IMR-90 (cell line): ENCODE measurements at regions not wholly inside any gene's neighbourhood (a gene's known extent, or its start where the extent isn't known, plus 50 kb on each side); places are given as distances from the start of the nearest gene placed in this dataset.

Source experiments
- ATAC-seq: fragments of 200-7000 bp; cut with Tn5 transposase; 2 replicates; pipeline ENCODE4 v1.9.1; 2020; ENCODE audit warnings: low read depth, mild to moderate bottlenecking, moderate library complexity
- BruUV-seq: library from RNA; stranded (reverse); fragments of 400-500 nt; replicated peaks from 2 replicates; lab custom pipeline; 2021; lab: Mats Ljungman, UMichigan
- CTCF ChIA-PET: fragments of 300-600 bp; formaldehyde crosslinking; extraction: SDS; loops from one replicate; lab custom pipeline; 2021; ENCODE audit warnings: antibody characterized with exemption; lab: Yijun Ruan, JAX
- POLR2A ChIA-PET: fragments of 300-600 bp; sonication (Branson Sonifier 250); formaldehyde crosslinking; loops from one replicate; lab custom pipeline; 2022; ENCODE audit warnings: antibody characterized with exemption; ENCODE audit not compliant: unreplicated experiment; lab: Charles Lee
- DNase-seq: peaks from one replicate; pipeline ENCODE4 v3.0.0; 2013
- H2AFZ ChIP-seq: replicated peaks from 2 replicates; pipeline ENCODE3; 2013; ENCODE audit warnings: low read length, mild to moderate bottlenecking; ENCODE audit not compliant: poor library complexity
- H2AK5ac ChIP-seq: 2 replicates; pipeline ENCODE4 v1.6.1; 2013; ENCODE audit warnings: low read depth, low read length, inconsistent platforms
- H2AK9ac ChIP-seq: replicated peaks from 2 replicates; pipeline ENCODE3; 2013; ENCODE audit warnings: mild to moderate bottlenecking, low read depth, low read length, moderate library complexity; ENCODE audit not compliant: poor library complexity
- H2BK120ac ChIP-seq: 2 replicates; pipeline ENCODE4 v1.6.1; 2013; ENCODE audit warnings: low read depth, low read length, inconsistent platforms
- H2BK15ac ChIP-seq: 3 replicates; pipeline ENCODE4 v1.6.1; 2013; ENCODE audit warnings: low read depth, low read length, inconsistent platforms
- H2BK20ac ChIP-seq: 2 replicates; pipeline ENCODE4 v1.6.1; 2013; ENCODE audit warnings: low read depth, mild to moderate bottlenecking, inconsistent platforms, low read length, moderate library complexity
- H2BK5ac ChIP-seq: 2 replicates; pipeline ENCODE4 v1.6.1; 2013; ENCODE audit warnings: mild to moderate bottlenecking, low read depth, low read length, inconsistent platforms; ENCODE audit not compliant: poor library complexity, severe bottlenecking
- H3K14ac ChIP-seq: replicated peaks from 2 replicates; pipeline ENCODE4 v1.6.1; 2013; ENCODE audit warnings: low read depth, low read length, inconsistent platforms
- H3K18ac ChIP-seq: 2 replicates; pipeline ENCODE4 v1.6.1; 2013; ENCODE audit warnings: low read depth, low read length, control low read depth
- H3K23ac ChIP-seq: 2 replicates; pipeline ENCODE4 v1.6.1; 2013; ENCODE audit warnings: low read depth, low read length, inconsistent platforms
- H3K27ac ChIP-seq: 2 replicates; pipeline ENCODE4 v1.5.1; 2013; ENCODE audit warnings: mild to moderate bottlenecking, control low read depth, low read length; ENCODE audit not compliant: insufficient read depth
- H3K27me3 ChIP-seq: 2 replicates; pipeline ENCODE4 v1.6.1; 2013; ENCODE audit warnings: low read length; ENCODE audit not compliant: control insufficient read depth, insufficient read depth
- H3K36me3 ChIP-seq: 2 replicates; pipeline ENCODE4 v1.6.1; 2013; ENCODE audit warnings: low read length, mixed read lengths; ENCODE audit not compliant: control insufficient read depth, insufficient read depth
- H3K4ac ChIP-seq: 2 replicates; pipeline ENCODE4 v1.6.1; 2013; ENCODE audit warnings: low read depth, low read length, inconsistent platforms
- H3K4me1 ChIP-seq: 2 replicates; pipeline ENCODE4 v1.6.1; 2013; ENCODE audit warnings: low read length, mixed read lengths; ENCODE audit not compliant: control insufficient read depth, insufficient read depth
- H3K4me2 ChIP-seq: 2 replicates; pipeline ENCODE4 v1.6.1; 2013; ENCODE audit warnings: low read depth, mild to moderate bottlenecking, control low read depth, low read length, moderate library complexity
- H3K4me3 ChIP-seq: 2 replicates; pipeline ENCODE4 v1.5.1; 2013; ENCODE audit warnings: low read depth, mild to moderate bottlenecking, control low read depth, low read length, moderate library complexity; ENCODE audit not compliant: insufficient read depth
- H3K56ac ChIP-seq: 2 replicates; pipeline ENCODE4 v1.6.1; 2013; ENCODE audit warnings: low read length, inconsistent platforms; ENCODE audit not compliant: insufficient read depth; ENCODE audit errors: extremely low read depth
- H3K79me1 ChIP-seq, 2 experiments: 2 replicates each; pipeline ENCODE4 v1.6.1; 2013; ENCODE audit warnings: low read length in 2 of 2, inconsistent platforms in 1 of 2, low read depth in 1 of 2
- H3K9ac ChIP-seq: 2 replicates; pipeline ENCODE4 v1.6.1; 2013; ENCODE audit warnings: low read depth, low read length, control low read depth
- H3K9me1 ChIP-seq: 2 replicates; pipeline ENCODE4 v1.6.1; 2013; ENCODE audit warnings: low read length, inconsistent platforms; ENCODE audit not compliant: insufficient read depth
- H3K9me3 ChIP-seq: 2 replicates; pipeline ENCODE4 v1.6.1; 2013; ENCODE audit warnings: low read length; ENCODE audit not compliant: control insufficient read depth, insufficient read depth
- H4K20me1 ChIP-seq: 2 replicates; pipeline ENCODE4 v1.6.1; 2013; ENCODE audit warnings: low read length, inconsistent platforms; ENCODE audit not compliant: insufficient read depth
- H4K5ac ChIP-seq: 2 replicates; pipeline ENCODE4 v1.6.1; 2013; ENCODE audit warnings: mild to moderate bottlenecking, low read depth, low read length, control low read depth
- H4K8ac ChIP-seq, 2 experiments: 2 replicates each; pipeline ENCODE4 v1.6.1; 2013; ENCODE audit warnings: low read depth in 2 of 2, low read length in 2 of 2, control low read depth in 1 of 2, inconsistent platforms in 1 of 2
- H4K91ac ChIP-seq: 2 replicates; pipeline ENCODE4 v1.6.1; 2013; ENCODE audit warnings: low read depth, low read length, inconsistent platforms; ENCODE audit not compliant: insufficient read depth
- POLR2A ChIP-seq: IDR thresholded peaks from 2 replicates; pipeline ENCODE4 v1.6.1; 2012; ENCODE audit warnings: mild to moderate bottlenecking, low read depth, low read length
- WGBS, 2 experiments: methylation state at CpG; one replicate each; pipeline versions ENCODE4 v1.1.5 to v1.1.7; 2013; ENCODE audit warnings: missing lambda C conversion rate in 2 of 2; ENCODE audit not compliant: insufficient read length in 1 of 2; ENCODE audit errors: extremely low coverage in 2 of 2; 5-methylcytosine and 5-hydroxymethylcytosine counted together
- dilution Hi-C: fragments of 300-500 bp; cut with HindIII; formaldehyde crosslinking; loops from one replicate; pipeline ENCODE4 v1.14.3; 2018; ENCODE audit warnings: low sequenced_read_pairs; ENCODE audit not compliant: unreplicated experiment
- in situ Hi-C: fragments of 300-500 bp; cut with MboI; formaldehyde crosslinking; loops from 3 replicates; pipeline ENCODE4 v1.14.3; 2019; ENCODE audit warnings: low sequenced_read_pairs, inconsistent platforms, mixed read lengths
- intact Hi-C: fragments of 100-400 bp; cut with micrococcal nuclease; formaldehyde crosslinking; loops from 2 replicates; pipeline ENCODE4 v1.10.0; 2022

DNA sequence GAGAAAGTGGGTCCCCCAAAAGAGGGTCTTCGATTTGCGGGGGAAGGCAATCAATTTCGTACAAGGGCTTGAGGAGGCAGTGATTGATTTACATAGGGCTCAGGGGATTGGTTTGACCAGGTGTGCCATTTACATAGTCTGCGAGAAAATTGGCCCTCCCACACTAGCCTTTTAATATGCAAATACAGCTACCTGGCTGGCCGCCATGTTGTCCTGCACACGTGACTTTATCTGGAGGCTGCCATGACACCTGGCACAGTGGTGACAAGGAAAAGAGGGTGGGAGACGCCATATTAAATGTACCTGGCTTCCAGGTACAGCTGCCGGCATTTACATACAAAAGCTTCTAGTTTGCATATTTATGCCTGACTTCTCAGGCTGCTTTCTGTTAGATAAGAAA is 1577.2 kb upstream of the LRRTM3 start:
- no peak overlapping the region for H2BK5ac ChIP-seq
- no peaks in the 10 kb centered on the region for H3K4me1 ChIP-seq
- no peaks in the 10 kb centered on the region for H4K20me1 ChIP-seq
- no peak overlapping the region for H4K5ac ChIP-seq
- H3K9me1 ChIP-seq, result no peaks in the 10 kb centered on the region
- H3K56ac ChIP-seq, result no peak overlapping the region
- intact Hi-C loops (no loop called here), dilution Hi-C loops (no loop called here), in situ Hi-C loops (no loop called here)
- no peaks in the 10 kb centered on the region for H3K36me3 ChIP-seq
- no peak overlapping the region for H3K27ac ChIP-seq
- H3K14ac ChIP-seq, result no peak overlapping the region
- H3K9ac ChIP-seq, result no peak overlapping the region
- no peak overlapping the region for H2AK5ac ChIP-seq
- H3K4me2 ChIP-seq, result no peak overlapping the region
- no peak overlapping the region for H2AK9ac ChIP-seq
- no peak for TF ChIP-seq POLR2A
- H3K79me1 ChIP-seq, result no peaks in the 10 kb centered on the region
- H3K4me3 ChIP-seq, result no peak overlapping the region
- H4K8ac ChIP-seq, result no peak overlapping the region
- no TSS peak for BruUV-seq
- DNase-seq (no peak), ATAC-seq (no peak)
- H3K27me3 ChIP-seq, result no peaks in the 10 kb centered on the region
- H3K4ac ChIP-seq, result no peak overlapping the region
- no peak overlapping the region for H2AFZ ChIP-seq
- no peak overlapping the region for H3K23ac ChIP-seq
- POLR2A ChIA-PET, result no interaction called here
- WGBS, 2 experiments, result no CpG with 5 or more reads among the region's 8 CpGs
- H2BK20ac ChIP-seq, result no peak overlapping the region
- no peak overlapping the region for H3K18ac ChIP-seq
- no peak overlapping the region for H2BK120ac ChIP-seq
- CTCF ChIA-PET, result interaction anchor here (0.7 kb wide), 1 partner anchor 1733 kb away, joined by 3 read pairs; no protein-coding TSS in a partner anchor
- H3K9me3 ChIP-seq, result peaks cover 6% of the 10 kb centered on the region; the same call in 1 of the 2 replicates
- H2BK15ac ChIP-seq, result no peak overlapping the region
- H4K91ac ChIP-seq, result no peak overlapping the region
